HUES6 (cell line): ENCODE measurements at regions not wholly inside any gene's neighbourhood (a gene's known extent, or its start where the extent isn't known, plus 50 kb on each side); places are given as distances from the start of the nearest gene placed in this dataset.

Source experiments
- H3K27ac ChIP-seq: 2 replicates; pipeline ENCODE4 v1.7.0; 2013; ENCODE audit warnings: low read depth, mild to moderate bottlenecking, low read length, inconsistent platforms
- H3K27me3 ChIP-seq: 2 replicates; pipeline ENCODE4 v1.6.1; 2013; ENCODE audit warnings: low read length; ENCODE audit not compliant: control insufficient read depth, insufficient read depth
- H3K36me3 ChIP-seq: 2 replicates; pipeline ENCODE4 v1.6.1; 2013; ENCODE audit warnings: low read length; ENCODE audit not compliant: control insufficient read depth, insufficient read depth
- H3K4me1 ChIP-seq: 2 replicates; pipeline ENCODE4 v1.6.1; 2013; ENCODE audit warnings: low read length; ENCODE audit not compliant: control insufficient read depth, insufficient read depth
- H3K4me3 ChIP-seq: 2 replicates; pipeline ENCODE4 v1.5.1; 2013; ENCODE audit warnings: low read depth, low read length
- H3K9ac ChIP-seq: one replicate; pipeline ENCODE4 v1.6.1; 2013; ENCODE audit warnings: mild to moderate bottlenecking, low read length
- H3K9me3 ChIP-seq: 2 replicates; pipeline ENCODE4 v1.6.1; 2013; ENCODE audit warnings: low read depth, low read length; ENCODE audit not compliant: control insufficient read depth, insufficient read depth

DNA sequence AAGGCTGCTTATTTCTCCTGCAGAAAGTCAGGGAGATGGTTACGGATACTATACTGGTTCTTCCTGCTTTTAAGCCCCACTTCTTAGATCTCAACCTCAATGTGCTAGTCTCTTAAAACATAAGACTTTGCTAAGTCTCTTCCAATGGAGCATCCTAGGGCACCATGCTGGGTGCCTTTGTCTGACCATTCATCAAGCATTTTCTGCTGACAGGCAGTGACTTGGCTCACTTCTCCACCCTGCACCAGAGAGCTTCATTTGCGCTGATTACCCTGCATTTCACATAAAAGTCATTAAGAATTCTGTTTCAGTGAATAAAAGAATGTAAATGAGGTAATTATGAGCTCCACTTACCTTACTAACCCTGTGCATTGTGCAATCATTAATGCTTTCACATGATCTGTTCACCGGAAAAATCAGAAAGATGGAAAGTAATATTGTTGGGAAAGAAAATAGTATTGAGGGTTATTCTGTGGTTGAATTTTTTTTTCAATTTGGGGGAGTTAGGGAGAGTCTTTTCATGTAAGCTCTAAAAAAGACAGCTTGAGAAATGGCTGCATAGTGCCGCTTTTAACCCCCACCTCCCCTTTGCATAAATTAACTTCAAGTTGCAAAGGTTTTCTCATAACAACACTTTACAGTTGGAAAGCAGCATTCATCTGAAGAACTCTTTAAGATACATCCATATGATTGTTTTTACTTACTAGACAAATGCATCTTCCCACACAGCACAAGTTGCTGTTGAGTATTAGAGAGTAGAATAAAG is 677.3 kb upstream of the KIRREL3 start:
- H3K9me3 ChIP-seq, result no peaks in the 10 kb centered on the region
- H3K36me3 ChIP-seq, result no peaks in the 10 kb centered on the region
- no peak overlapping the region for H3K27ac ChIP-seq

DNA sequence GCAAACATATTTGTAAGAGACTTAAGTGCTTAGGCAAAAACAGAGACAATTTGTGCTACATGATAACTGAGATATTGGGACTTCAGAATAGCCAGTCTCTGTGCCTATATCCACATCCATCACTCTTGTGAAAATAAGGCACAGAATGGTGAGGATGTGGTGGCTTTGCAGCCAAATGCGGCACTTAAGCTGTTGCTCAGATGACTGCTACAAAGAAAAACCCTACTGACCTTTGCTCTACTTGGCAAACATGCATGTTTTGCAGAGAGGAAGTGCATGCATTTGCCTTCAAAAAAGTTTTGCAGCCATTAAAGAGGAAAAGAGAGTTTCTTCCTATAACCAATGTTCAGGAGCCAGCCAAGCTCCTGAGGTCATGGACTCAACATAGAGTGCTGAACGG is 675.0 kb upstream of the KIRREL3 start:
- H3K9me3 ChIP-seq, result no peaks in the 10 kb centered on the region

More for the DNA sequence above, 677.3 kb upstream of the KIRREL3 start:
- Histone ChIP-seq H3K4me1 (no peaks in the 10 kb centered on the region), H3K9ac (no peak overlapping the region), H3K27me3 (no peaks in the 10 kb centered on the region), H3K4me3 (no peak overlapping the region)

DNA sequence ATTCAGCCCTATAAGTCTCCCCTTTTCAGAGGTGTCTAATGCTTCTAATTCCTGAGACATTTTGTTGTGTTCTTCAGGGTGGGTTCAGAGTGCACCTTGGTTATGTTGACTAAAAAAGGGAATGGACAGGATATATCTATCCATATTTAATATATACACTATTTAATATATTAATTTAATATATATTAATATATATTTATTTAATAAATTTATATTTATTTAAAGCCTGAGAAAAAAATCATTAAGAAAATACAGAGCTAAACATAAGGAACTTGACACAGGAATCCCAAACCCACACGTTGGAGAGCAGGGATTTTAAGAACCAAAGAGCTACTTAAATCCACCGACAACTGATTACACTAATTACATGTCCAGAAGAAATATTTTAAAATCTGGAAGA is 674.2 kb upstream of the KIRREL3 start:
- Histone ChIP-seq H3K27me3 (no peaks in the 10 kb centered on the region), H3K9me3 (no peaks in the 10 kb centered on the region), H3K9ac (no peak overlapping the region)

More for the DNA sequence above, 675.0 kb upstream of the KIRREL3 start:
- Histone ChIP-seq H3K4me3 (no peak overlapping the region), H3K36me3 (no peaks in the 10 kb centered on the region), H3K9ac (no peak overlapping the region), H3K27me3 (no peaks in the 10 kb centered on the region), H3K27ac (no peak overlapping the region), H3K4me1 (no peaks in the 10 kb centered on the region)

DNA sequence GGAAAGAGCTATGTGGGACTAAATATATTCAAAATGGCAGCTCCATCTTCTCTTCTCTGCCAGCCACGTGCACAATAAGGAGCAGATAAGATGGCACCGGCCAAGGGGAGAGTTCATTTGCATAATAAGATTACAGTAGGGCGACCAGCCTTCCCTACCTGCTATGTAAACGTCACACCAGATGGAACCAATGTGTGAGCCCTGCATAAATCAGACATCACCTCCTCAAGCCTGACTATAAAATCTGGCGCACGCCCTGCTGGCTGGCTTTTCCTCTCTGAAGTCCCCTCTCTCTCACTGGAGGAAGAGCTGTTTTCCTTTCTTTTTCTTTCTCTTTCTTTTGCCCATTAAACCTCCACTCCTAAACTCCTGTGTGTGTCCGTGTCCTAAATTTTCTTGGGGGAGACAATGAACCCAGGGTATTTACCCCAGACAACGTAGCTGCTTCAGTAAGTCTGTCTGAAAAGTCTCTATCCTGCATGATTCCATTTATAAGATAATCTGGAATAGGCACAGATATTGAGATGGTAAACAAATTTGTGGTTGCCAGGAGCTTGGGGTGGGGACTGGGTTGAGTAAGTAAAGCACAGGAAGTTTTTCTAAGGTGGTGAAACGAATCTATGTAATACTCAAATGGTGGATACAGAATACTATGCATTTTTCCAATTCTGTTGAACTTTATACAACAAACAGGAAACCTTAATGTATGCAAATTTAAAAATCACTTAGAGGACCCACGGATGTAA is 670.0 kb upstream of the KIRREL3 start:
- Histone ChIP-seq H3K4me1 (no peaks in the 10 kb centered on the region), H3K4me3 (no peak overlapping the region), H3K36me3 (no peaks in the 10 kb centered on the region), H3K27ac (no peak overlapping the region), H3K9me3 (peaks cover 6% of the 10 kb centered on the region; the same call in 1 of the 2 replicates), H3K27me3 (no peaks in the 10 kb centered on the region), H3K9ac (no peak overlapping the region)

More for the DNA sequence above, 674.2 kb upstream of the KIRREL3 start:
- Histone ChIP-seq H3K27ac (no peak overlapping the region), H3K4me1 (no peaks in the 10 kb centered on the region), H3K4me3 (no peak overlapping the region), H3K36me3 (no peaks in the 10 kb centered on the region)

DNA sequence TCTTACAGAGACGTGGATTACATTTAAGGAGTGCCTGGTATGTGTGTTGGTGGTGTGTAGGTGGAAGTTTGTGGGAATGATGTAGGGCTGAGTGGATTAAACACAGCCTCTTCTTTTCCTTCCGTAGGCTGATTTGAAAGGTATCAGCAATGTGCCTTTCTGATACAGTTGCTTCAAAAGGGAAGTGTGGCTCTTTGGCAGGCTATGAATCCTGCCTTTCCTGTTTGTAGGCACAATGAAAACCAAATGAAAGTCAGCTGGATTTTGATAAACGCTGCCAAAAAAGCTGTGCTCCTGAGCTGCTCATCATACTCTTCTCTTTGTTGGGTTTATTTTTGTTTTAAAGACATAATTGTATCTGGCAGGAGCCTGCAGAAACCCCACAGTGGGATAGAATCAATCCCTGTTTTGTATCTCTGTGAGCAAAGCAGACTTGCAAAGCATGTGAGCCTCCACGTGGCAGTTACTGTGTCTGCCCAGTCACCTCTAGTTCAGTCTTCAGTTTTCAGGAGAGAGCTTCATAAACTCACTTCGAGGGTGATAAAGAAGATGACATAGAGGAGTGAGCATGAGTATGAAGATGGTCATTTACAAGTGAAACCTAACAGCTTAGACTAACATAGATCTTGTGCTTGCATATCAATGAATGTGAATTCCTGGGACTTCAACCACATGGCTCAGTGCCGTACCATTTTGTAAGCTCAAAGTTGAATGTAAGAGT is 655.7 kb upstream of the KIRREL3 start:
- Histone ChIP-seq H3K36me3 (no peaks in the 10 kb centered on the region), H3K27ac (no peak overlapping the region), H3K4me1 (no peaks in the 10 kb centered on the region), H3K4me3 (no peak overlapping the region), H3K9ac (no peak overlapping the region), H3K27me3 (no peaks in the 10 kb centered on the region), H3K9me3 (peaks cover 6% of the 10 kb centered on the region; the same call in 1 of the 2 replicates)

DNA sequence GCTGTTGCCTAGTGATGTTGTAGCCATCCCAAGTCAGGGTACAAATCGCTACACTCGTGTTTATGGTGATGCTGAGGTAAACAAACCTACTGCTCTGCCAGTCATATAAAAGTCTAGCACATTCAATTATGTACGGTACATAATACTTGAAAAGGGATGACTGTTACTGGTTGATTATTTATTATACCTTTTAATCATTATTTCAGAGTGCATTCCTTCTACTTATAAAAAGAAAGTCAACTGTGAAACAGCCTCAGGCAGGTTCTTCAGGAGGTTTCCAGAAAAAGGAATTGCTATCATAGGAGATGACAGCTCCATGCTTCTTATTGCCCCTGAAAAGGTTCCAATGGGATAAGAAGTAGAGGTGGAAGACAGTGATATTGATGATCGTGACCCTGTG is 652.5 kb upstream of the KIRREL3 start:
- no peaks in the 10 kb centered on the region for H3K4me1 ChIP-seq
- no peak overlapping the region for H3K27ac ChIP-seq
- no peaks in the 10 kb centered on the region for H3K36me3 ChIP-seq
- H3K4me3 ChIP-seq, result no peak overlapping the region
- no peaks in the 10 kb centered on the region for H3K27me3 ChIP-seq
- peaks cover 6% of the 10 kb centered on the region; the same call in 1 of the 2 replicates for H3K9me3 ChIP-seq
- H3K9ac ChIP-seq, result no peak overlapping the region

DNA sequence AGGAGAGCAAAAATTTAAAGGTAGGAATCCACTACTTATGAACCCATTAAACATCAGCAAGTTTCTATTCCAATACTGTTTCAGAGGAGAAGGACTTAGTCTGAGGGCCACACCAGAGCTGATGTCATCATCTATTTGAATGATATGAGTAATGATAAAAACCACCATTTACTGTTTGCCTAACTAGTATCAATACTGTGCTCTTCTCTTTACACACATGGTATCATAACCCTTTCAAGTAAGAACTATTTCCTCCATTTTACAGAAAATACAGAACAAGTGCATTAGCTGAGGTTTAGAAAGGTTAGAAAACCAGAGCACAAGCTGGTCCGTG is 651.3 kb upstream of the KIRREL3 start:
- Histone ChIP-seq H3K4me3 (no peak overlapping the region), H3K36me3 (no peaks in the 10 kb centered on the region), H3K9ac (no peak overlapping the region), H3K4me1 (no peaks in the 10 kb centered on the region), H3K27ac (no peak overlapping the region), H3K9me3 (no peaks in the 10 kb centered on the region), H3K27me3 (no peaks in the 10 kb centered on the region)

DNA sequence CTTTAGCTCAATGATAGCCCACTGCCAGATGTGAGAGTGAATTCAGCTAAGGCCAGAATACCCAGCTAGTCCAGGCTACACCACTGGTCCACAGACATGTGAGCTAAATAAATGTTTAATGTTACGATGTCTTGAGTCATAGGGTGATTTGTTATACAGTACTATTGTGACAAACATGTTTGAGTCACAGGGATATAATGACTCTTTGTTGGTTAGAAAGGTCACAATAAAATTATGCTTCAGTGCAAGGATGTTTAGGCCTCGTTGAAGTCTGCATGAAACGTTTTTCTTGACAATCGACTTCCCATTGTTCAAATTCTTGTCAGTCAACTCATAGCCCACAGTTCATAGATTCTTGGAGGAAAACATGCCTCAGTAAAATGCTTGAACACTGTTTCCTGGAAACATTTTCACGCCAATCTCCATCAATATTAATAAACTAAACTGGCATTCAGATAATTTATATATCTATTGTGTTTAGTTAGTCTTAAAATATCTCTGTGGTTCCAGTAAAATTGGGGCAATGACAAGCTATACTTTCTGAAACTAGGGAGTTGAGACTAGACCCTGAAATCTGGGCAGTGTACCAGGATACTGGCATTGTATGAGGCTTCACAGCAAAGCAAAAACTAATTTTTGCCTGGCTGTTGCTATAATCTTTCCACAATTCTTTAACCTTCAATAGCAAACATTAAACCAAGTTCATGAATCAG is 650.8 kb upstream of the KIRREL3 start:
- Histone ChIP-seq H3K4me3 (no peak overlapping the region), H3K36me3 (no peaks in the 10 kb centered on the region), H3K9ac (no peak overlapping the region), H3K27ac (no peak overlapping the region), H3K4me1 (no peaks in the 10 kb centered on the region), H3K9me3 (no peaks in the 10 kb centered on the region), H3K27me3 (no peaks in the 10 kb centered on the region)

DNA sequence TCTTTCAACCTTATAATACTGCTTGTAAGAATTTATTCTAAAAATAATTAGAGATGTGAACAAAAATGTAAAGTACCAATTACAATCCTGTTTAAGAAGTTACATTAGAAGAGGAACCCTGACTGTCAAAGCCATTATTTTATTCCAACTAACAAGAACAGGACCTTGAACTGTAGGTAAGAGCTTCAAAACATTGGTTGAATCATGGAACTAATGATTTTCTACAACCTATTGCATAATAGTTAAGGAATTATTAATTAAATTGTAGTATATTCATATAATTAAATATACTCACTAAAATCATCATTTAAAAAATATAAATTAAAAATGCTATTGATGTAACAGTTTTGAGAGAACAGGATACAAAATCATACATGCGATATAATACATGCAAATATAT is 649.4 kb upstream of the KIRREL3 start:
- Histone ChIP-seq H3K27ac (no peak overlapping the region), H3K4me3 (no peak overlapping the region), H3K9me3 (no peaks in the 10 kb centered on the region), H3K27me3 (no peaks in the 10 kb centered on the region), H3K9ac (no peak overlapping the region), H3K36me3 (no peaks in the 10 kb centered on the region), H3K4me1 (no peaks in the 10 kb centered on the region)

DNA sequence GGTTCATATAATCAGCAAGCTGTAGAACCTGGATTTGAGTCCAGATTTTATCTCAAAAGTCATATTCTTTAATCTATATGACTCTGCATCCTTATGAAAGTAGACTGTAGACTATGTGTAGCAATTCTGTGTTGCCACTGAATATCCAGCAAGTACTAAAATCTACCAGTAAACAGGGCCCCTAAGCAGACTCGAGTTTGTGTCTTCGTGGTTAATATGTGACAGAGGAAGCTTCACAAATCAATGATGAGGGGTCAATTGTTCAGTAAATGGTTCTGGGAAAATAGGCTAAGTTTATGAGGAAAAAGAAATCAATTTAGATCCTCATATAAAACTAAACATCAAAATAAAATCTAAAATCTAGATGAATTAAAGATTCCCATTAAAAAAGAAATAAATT is 648.5 kb upstream of the KIRREL3 start:
- H3K4me3 ChIP-seq, result no peak overlapping the region
- H3K36me3 ChIP-seq, result no peaks in the 10 kb centered on the region
- H3K27me3 ChIP-seq, result no peaks in the 10 kb centered on the region
- no peak overlapping the region for H3K27ac ChIP-seq
- no peak overlapping the region for H3K9ac ChIP-seq
- no peaks in the 10 kb centered on the region for H3K4me1 ChIP-seq
- H3K9me3 ChIP-seq, result no peaks in the 10 kb centered on the region
